ENCODE measurements at regions not wholly inside any gene's neighbourhood (a gene's known extent, or its start where the extent isn't known, plus 50 kb on each side); places are given as distances from the start of the nearest gene placed in this dataset.

DNA sequence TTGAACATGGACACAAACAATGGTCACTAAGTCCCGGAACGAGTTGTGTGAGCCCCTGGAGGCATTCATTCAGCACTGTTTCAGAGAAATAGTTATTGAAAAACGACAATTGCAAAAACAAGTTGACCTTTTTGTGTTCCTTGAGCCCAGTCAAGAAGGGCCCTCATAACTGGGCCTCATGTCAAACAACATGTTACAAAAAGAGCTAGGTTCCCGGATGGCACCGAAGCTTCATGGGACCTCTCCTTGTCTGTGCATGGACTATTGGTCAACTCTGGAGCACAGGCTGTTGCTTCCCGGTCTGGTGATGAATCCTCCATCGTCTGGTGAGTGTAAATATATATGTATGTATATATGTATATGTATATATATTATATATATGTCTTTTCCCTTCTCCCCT is 176.6 kb downstream of the ALG10 start:
- Histone ChIP-seq H3K27me3 (ENCODE audit: control insufficient read depth in 1 of 2, insufficient read depth in 2 of 2, low read length in 2 of 2) (no peaks in the 10 kb centered on the region), H3K9me3 (ENCODE audit: low read length) (no peaks in the 10 kb centered on the region), H3K36me3 (ENCODE audit: insufficient read depth, low read length) (no peaks in the 10 kb centered on the region)

DNA sequence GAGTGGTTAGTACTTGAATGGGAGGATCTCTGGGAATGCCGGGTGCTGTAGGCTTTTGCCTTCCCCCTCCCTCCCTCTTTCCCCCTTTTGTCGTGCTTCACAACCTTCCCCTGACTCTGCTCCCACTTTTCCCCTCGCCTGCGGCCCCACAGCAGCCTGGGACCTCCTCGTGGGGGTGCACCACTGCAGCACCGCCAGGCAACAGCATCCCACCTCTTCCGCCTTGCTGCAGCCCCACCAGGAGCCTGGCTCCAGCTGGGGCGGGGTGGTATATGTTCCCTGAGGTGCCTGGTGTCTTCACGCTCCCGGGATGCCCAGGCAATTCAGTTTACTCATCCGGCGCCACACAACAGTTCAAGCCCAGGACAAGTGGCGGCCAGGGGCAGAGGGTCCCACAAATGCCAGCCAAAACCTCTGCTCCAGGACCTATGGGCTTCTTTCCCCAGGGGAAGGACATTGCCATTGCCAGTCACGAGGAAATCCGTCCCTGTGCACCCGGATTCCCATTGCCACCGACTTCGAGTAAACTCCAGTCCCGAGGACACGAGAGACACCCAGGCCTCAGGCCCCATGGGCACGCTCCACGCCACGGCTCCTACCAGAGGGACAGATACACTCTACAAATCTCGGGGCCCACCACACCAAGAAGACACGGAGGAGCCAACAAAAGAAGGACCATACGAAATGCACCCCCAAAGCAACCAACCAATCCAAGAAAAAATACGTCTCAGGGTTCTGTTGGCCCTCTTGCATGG is 181.7 kb downstream of the ALG10 start:
- no peak overlapping the region for H3K4me3 ChIP-seq (ENCODE audit: low read depth in 1 of 2, low read length in 2 of 2)
- no peaks in the 10 kb centered on the region for H3K4me1 ChIP-seq (ENCODE audit: insufficient read depth, low read length)
- H3K27ac ChIP-seq (ENCODE audit: low read depth, low read length), result no peak overlapping the region
- H3K27me3 ChIP-seq (ENCODE audit: control insufficient read depth in 1 of 2, insufficient read depth in 2 of 2, low read length in 2 of 2), result no peaks in the 10 kb centered on the region
- H3K9ac ChIP-seq (ENCODE audit: low read length), result no peak overlapping the region
- no peaks in the 10 kb centered on the region for H3K36me3 ChIP-seq (ENCODE audit: insufficient read depth, low read length)
- no peaks in the 10 kb centered on the region for H3K9me3 ChIP-seq (ENCODE audit: low read length)

More for the DNA sequence above, 176.6 kb downstream of the ALG10 start:
- H3K9ac ChIP-seq (ENCODE audit: low read length), result no peak overlapping the region
- H3K27ac ChIP-seq (ENCODE audit: low read depth, low read length), result no peak overlapping the region
- H3K4me1 ChIP-seq (ENCODE audit: insufficient read depth, low read length), result no peaks in the 10 kb centered on the region
- H3K4me3 ChIP-seq (ENCODE audit: low read depth in 1 of 2, low read length in 2 of 2), result no peak overlapping the region

DNA sequence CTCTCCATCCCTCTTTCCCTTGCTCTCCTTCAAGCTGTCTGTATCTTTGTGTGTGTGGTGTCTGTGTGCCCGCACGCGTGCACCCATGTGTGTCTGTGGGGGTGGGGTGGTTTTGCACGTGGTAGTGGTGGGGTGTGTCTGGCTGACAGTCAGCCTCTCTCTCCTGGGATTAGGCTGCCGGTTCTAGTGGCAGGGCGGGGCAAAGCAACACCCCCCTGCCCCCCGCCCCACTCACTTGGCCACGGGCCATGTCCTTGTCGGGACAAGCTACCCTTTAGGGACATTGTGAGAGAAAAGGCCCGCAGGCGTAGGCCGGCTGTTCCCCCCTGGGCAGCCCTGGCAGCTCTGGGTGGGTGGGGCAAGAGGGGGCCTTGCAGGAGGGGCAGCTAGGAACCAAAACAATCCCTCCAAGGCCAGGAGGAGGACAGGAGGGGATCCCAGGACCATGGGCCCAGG is 182.6 kb downstream of the ALG10 start:
- Histone ChIP-seq H3K4me3 (ENCODE audit: low read depth in 1 of 2, low read length in 2 of 2) (no peak overlapping the region), H3K9ac (ENCODE audit: low read length) (no peak overlapping the region), H3K36me3 (ENCODE audit: insufficient read depth, low read length) (no peaks in the 10 kb centered on the region), H3K9me3 (ENCODE audit: low read length) (no peaks in the 10 kb centered on the region), H3K4me1 (ENCODE audit: insufficient read depth, low read length) (no peaks in the 10 kb centered on the region), H3K27ac (ENCODE audit: low read depth, low read length) (no peak overlapping the region), H3K27me3 (ENCODE audit: control insufficient read depth in 1 of 2, insufficient read depth in 2 of 2, low read length in 2 of 2) (no peaks in the 10 kb centered on the region)

DNA sequence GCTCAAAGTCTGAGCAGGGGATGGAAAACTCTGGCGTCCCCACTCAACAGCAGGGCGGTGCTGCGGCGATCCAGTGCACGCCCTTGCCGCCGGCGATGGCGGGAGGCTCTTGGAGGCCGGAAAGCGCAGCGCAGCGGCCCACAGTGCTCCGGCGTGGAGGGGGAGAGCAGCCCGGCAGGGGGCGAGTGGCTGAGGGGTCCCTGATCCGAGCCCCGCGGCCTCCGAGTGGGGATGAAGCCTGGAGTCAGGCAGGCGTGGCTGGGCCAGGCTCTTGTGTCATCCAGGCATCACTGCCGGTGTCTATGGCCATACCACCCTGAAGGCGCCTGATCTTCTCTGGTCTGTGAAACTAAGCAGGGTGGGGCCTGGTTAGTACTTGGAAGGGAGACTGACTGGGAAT is 183.1 kb downstream of the ALG10 start:
- Histone ChIP-seq H3K27ac (ENCODE audit: low read depth, low read length) (no peak overlapping the region), H3K36me3 (ENCODE audit: insufficient read depth, low read length) (no peaks in the 10 kb centered on the region), H3K27me3 (ENCODE audit: control insufficient read depth in 1 of 2, insufficient read depth in 2 of 2, low read length in 2 of 2) (no peaks in the 10 kb centered on the region), H3K9me3 (ENCODE audit: low read length) (no peaks in the 10 kb centered on the region), H3K4me3 (ENCODE audit: low read depth in 1 of 2, low read length in 2 of 2) (no peak overlapping the region), H3K4me1 (ENCODE audit: insufficient read depth, low read length) (no peaks in the 10 kb centered on the region), H3K9ac (ENCODE audit: low read length) (no peak overlapping the region)

DNA sequence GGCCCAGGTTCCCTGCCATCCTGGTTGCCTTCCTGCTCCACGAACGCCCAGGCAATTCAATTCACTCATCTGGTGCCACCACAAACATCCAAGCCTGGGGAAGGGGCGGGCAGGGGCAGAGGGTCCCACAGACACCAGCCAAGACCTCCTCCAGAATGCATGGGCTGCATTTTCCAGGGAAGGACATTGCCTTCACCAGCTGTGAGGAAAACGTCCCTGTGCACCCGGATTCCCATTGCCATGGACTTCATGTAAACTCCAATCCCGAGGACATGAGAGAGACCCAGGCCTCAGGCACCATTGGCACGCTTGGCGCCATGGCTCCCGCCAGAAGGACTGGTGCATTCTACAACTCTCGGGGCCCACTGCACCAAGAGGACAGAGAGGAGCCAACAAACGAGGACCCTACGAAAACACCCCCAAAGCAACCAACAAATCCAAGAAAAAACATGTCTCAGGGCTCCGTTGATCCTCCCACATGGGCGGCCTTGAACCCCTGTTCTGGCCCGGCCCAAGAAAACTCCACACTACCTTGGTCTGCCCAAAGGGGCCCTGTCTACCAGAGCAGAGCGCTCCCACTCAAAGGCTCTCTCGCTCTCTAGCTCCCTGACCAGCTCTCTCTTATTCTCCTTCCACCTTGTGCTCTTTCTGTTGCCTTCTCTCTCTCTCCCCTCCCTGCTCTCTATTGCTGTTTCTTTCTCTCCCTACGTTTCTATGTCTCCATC is 183.9 kb downstream of the ALG10 start:
- H3K27me3 ChIP-seq (ENCODE audit: control insufficient read depth in 1 of 2, insufficient read depth in 2 of 2, low read length in 2 of 2), result no peaks in the 10 kb centered on the region
- H3K4me3 ChIP-seq (ENCODE audit: low read depth in 1 of 2, low read length in 2 of 2), result no peak overlapping the region
- no peak overlapping the region for H3K9ac ChIP-seq (ENCODE audit: low read length)
- H3K4me1 ChIP-seq (ENCODE audit: insufficient read depth, low read length), result no peaks in the 10 kb centered on the region
- H3K36me3 ChIP-seq (ENCODE audit: insufficient read depth, low read length), result no peaks in the 10 kb centered on the region
- H3K9me3 ChIP-seq (ENCODE audit: low read length), result no peaks in the 10 kb centered on the region
- no peak overlapping the region for H3K27ac ChIP-seq (ENCODE audit: low read depth, low read length)

DNA sequence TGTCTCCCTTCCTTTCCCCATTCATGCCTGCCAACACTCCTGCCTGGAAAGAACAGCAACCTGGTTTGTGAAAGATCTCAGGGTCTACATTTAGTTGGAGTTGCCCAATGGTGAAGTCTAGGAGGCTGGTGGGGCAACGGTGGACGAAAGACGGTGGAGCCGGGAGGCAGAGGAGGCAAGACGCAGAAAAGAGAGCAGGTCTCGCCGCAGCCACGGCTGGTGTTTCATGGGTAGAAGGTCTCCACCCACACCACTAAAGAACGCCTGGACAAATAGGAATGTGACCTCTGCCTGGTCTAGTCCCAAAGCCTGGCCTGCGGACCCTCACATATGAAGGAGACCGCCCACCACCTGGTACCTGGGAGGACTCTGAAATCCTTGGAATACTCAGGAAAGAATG is 185.6 kb downstream of the ALG10 start:
- no peaks in the 10 kb centered on the region for H3K36me3 ChIP-seq (ENCODE audit: insufficient read depth, low read length)
- H3K4me1 ChIP-seq (ENCODE audit: insufficient read depth, low read length), result no peaks in the 10 kb centered on the region
- no peak overlapping the region for H3K4me3 ChIP-seq (ENCODE audit: low read depth in 1 of 2, low read length in 2 of 2)
- H3K9ac ChIP-seq (ENCODE audit: low read length), result no peak overlapping the region
- H3K27ac ChIP-seq (ENCODE audit: low read depth, low read length), result no peak overlapping the region
- no peaks in the 10 kb centered on the region for H3K27me3 ChIP-seq (ENCODE audit: control insufficient read depth in 1 of 2, insufficient read depth in 2 of 2, low read length in 2 of 2)
- H3K9me3 ChIP-seq (ENCODE audit: low read length), result no peaks in the 10 kb centered on the region

DNA sequence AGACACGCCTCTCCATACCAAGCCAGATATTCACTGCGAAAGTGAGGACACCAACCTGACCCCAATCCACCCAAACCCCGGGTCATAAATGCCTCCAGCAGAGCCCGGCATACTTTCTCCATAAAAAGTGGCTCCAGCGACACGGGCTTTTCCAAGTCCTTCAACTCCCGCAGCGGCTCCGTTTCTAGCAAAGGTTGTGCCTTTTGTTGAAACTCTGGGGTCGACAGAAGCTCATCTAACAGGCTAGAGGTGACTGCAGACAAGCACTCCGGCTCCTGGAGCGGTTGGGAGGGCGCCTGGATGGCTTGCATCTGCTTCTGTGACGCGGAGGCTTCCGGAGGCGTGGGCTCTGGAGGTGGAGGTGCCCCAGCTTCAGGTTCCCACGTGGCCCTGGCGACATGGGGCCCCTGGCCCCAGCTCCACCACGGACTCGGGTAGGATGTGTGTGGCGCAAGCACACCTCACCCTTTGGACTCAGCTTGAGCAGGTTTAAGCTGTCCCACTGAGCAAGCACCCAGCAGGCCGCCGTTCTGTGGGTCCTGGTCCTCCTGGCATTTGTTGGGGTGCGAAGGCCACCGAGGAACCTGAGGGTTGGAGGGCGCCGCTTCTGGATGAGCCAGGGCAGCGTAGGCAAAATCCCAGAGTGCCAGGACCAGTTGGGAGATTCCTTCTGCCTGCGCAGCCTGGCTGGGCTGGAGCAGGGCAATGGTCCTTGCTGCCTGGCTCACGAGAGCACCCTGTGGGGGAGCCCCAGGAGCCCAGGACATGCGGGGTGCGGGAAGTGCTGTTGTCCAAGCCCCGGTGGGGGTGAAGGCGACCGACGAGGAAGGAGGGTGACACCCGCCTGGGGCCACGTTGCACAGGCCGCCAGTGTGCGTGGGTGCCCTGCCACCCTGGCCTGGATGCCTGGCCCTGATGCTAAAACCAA is 186.3 kb downstream of the ALG10 start:
- H3K27me3 ChIP-seq (ENCODE audit: control insufficient read depth in 1 of 2, insufficient read depth in 2 of 2, low read length in 2 of 2), result no peaks in the 10 kb centered on the region
- no peak overlapping the region for H3K4me3 ChIP-seq (ENCODE audit: low read depth in 1 of 2, low read length in 2 of 2)
- H3K4me1 ChIP-seq (ENCODE audit: insufficient read depth, low read length), result no peaks in the 10 kb centered on the region
- no peak overlapping the region for H3K27ac ChIP-seq (ENCODE audit: low read depth, low read length)
- no peak overlapping the region for H3K9ac ChIP-seq (ENCODE audit: low read length)
- H3K9me3 ChIP-seq (ENCODE audit: low read length), result no peaks in the 10 kb centered on the region
- no peaks in the 10 kb centered on the region for H3K36me3 ChIP-seq (ENCODE audit: insufficient read depth, low read length)

DNA sequence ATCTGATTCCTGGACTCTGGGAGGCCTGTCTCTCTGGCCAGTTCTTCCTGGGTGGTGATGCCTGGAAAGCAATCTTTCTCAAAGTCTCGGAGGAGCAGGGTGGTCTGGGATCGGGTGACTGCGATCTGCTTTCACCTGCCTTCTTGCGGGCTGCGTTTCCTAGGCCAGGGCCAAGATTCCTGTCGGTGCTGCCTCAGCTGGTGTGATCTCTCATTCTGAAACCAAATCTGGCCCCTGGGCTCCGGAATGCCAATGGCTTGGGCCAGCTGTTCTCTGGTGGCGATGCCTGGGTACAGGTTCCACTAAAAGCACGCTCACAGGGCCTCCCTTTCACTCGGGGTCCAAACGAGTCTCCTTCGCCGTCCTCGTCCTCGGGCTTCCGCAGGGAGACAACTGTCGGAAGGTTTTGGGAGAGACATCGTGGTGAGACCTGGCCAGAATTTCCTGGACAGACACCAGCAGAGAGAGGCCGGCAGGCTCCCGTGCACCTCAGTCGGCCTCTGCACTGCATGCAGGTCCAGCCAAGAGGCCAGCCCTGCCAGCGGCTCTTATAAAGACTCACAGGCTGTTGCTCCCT is 187.1 kb downstream of the ALG10 start:
- H3K4me3 ChIP-seq (ENCODE audit: low read depth in 1 of 2, low read length in 2 of 2), result no peak overlapping the region
- no peaks in the 10 kb centered on the region for H3K36me3 ChIP-seq (ENCODE audit: insufficient read depth, low read length)
- H3K9ac ChIP-seq (ENCODE audit: low read length), result no peak overlapping the region
- H3K4me1 ChIP-seq (ENCODE audit: insufficient read depth, low read length), result no peaks in the 10 kb centered on the region
- no peaks in the 10 kb centered on the region for H3K27me3 ChIP-seq (ENCODE audit: control insufficient read depth in 1 of 2, insufficient read depth in 2 of 2, low read length in 2 of 2)
- no peaks in the 10 kb centered on the region for H3K9me3 ChIP-seq (ENCODE audit: low read length)
- no peak overlapping the region for H3K27ac ChIP-seq (ENCODE audit: low read depth, low read length)

DNA sequence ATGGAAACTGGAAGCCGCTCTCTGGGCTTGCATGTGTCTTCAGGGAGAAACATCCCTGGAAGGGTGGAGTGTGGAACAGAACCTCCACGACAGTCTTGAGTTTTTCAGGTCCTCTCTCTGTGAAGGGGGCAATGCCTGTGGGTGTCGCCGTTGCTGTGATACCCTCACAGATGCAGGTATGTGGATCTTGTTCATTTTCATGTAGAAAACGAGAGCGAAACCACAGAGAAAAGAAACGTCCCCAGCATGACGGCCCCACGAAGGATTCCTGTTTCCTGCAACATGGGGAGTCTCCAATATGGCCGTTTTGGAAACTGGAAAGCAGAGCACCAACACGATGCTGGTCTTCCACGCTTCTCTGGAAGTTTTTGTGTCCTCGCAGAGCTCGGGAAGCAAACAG is 187.9 kb downstream of the ALG10 start:
- Histone ChIP-seq H3K27me3 (ENCODE audit: control insufficient read depth in 1 of 2, insufficient read depth in 2 of 2, low read length in 2 of 2) (no peaks in the 10 kb centered on the region), H3K4me3 (ENCODE audit: low read depth in 1 of 2, low read length in 2 of 2) (no peak overlapping the region), H3K9me3 (ENCODE audit: low read length) (no peaks in the 10 kb centered on the region), H3K9ac (ENCODE audit: low read length) (no peak overlapping the region), H3K36me3 (ENCODE audit: insufficient read depth, low read length) (no peaks in the 10 kb centered on the region), H3K27ac (ENCODE audit: low read depth, low read length) (no peak overlapping the region), H3K4me1 (ENCODE audit: insufficient read depth, low read length) (no peaks in the 10 kb centered on the region)

DNA sequence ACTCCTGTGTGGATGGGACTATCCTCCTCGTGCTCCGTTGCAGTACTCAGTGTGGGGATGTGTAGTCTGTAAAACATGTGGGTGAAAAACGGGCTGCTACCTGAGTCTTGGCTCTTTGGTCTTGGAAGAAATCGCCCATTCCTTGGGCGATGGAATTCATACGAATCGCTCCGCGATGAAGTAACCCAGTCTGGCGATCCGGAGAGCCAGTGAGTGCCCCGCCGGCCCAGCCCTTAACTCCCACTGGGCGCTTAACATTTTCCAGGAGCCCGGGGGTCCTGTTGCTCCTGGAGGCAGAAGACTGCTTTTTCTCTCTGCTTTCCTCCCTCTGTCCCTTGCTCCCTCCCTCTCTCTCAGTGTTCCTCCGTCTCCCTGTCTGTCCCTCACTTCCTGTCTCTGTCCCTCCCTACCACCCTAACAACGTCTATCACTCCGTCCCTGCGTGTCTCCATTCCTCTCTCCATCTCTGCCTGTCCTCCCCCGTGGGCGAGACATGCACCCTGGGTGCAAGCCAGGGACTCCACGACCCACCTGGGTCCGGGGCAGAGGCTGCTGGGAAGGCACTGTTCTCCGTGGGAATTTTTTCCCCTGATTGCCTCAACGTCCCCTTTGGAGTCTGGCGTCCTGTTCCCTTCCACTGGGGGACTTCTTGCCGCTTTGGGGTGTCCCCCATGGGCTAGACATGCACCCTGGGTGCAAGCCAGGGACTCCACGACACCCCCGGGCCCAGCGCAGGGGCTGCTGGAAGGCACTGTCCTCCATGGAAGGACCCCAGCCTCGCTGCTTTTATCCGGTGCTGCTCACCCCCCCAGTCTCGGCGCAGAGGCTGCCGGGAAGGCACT is 188.6 kb downstream of the ALG10 start:
- Histone ChIP-seq H3K9me3 (ENCODE audit: low read length) (no peaks in the 10 kb centered on the region), H3K36me3 (ENCODE audit: insufficient read depth, low read length) (no peaks in the 10 kb centered on the region), H3K27me3 (ENCODE audit: control insufficient read depth in 1 of 2, insufficient read depth in 2 of 2, low read length in 2 of 2) (no peaks in the 10 kb centered on the region), H3K4me3 (ENCODE audit: low read depth in 1 of 2, low read length in 2 of 2) (no peak overlapping the region), H3K27ac (ENCODE audit: low read depth, low read length) (no peak overlapping the region), H3K9ac (ENCODE audit: low read length) (no peak overlapping the region), H3K4me1 (ENCODE audit: insufficient read depth, low read length) (no peaks in the 10 kb centered on the region)
